OCI-LY3 (cell line): ENCODE measurements at regions not wholly inside any gene's neighbourhood (a gene's known extent, or its start where the extent isn't known, plus 50 kb on each side); places are given as distances from the start of the nearest gene placed in this dataset.

ENCODE experiments used
- EZH2phosphoT487 ChIP-seq: fragments of 200-600 bp; shearing (Covaris generic); IDR thresholded peaks from 2 replicates; pipeline ENCODE4 v1.6.1; 2018; ENCODE audit warnings: antibody characterized with exemption, mixed run types, low read depth
- TF ChIP-seq, protein P1 (sequence below): fragments of 200-600, 300-600 bp; sonication (generic); IDR thresholded peaks from 2 replicates; pipeline ENCODE4 v1.5.1; 2014; ENCODE audit warnings: antibody characterized with exemption, low read length, low read depth

DNA sequence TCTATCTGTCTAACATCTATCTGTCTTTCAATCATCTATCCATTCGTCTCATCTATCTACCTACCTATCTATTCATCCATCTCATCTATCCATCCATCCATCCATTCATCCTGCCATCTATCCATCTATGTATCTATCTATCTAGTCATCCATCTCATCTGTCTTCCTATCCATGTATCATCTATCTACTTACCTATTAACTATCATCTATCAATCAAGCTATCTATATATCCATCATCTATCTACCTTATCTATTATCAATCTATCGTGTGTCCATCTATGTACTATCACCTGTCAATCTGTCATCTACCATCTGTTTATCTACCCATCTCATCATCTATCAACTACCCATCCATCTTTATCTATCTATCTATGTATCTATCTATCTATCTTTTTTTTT is 217.7 kb downstream of the CRLF2 start:
- TF ChIP-seq, protein P1, sequence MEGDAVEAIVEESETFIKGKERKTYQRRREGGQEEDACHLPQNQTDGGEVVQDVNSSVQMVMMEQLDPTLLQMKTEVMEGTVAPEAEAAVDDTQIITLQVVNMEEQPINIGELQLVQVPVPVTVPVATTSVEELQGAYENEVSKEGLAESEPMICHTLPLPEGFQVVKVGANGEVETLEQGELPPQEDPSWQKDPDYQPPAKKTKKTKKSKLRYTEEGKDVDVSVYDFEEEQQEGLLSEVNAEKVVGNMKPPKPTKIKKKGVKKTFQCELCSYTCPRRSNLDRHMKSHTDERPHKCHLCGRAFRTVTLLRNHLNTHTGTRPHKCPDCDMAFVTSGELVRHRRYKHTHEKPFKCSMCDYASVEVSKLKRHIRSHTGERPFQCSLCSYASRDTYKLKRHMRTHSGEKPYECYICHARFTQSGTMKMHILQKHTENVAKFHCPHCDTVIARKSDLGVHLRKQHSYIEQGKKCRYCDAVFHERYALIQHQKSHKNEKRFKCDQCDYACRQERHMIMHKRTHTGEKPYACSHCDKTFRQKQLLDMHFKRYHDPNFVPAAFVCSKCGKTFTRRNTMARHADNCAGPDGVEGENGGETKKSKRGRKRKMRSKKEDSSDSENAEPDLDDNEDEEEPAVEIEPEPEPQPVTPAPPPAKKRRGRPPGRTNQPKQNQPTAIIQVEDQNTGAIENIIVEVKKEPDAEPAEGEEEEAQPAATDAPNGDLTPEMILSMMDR, result no peak
- TF ChIP-seq EZH2phosphoT487, result no peak
